Panc1 (cell line): ENCODE measurements at regions not wholly inside any gene's neighbourhood (a gene's known extent, or its start where the extent isn't known, plus 50 kb on each side); places are given as distances from the start of the nearest gene placed in this dataset.

Experiments used
- POLR2AphosphoS5 ChIP-seq: IDR thresholded peaks from 2 replicates; pipeline ENCODE4 v1.6.1; 2012; ENCODE audit warnings: mild to moderate bottlenecking, low read depth, low read length, moderate library complexity
- REST ChIP-seq, 2 experiments: IDR thresholded peaks; 2 replicates each; pipeline ENCODE4 v1.6.1; 2011 to 2012; ENCODE audit warnings: low read depth in 2 of 2, control low read depth in 1 of 2, low read length in 1 of 2, mild to moderate bottlenecking in 1 of 2, moderate library complexity in 1 of 2; ENCODE audit not compliant: insufficient read depth in 1 of 2
- TF ChIP-seq, protein P1 (sequence below): fragments of 450-650 bp; IDR thresholded peaks from 2 replicates; pipeline ENCODE4 v1.5.1; 2017; ENCODE audit warnings: mild to moderate bottlenecking

DNA sequence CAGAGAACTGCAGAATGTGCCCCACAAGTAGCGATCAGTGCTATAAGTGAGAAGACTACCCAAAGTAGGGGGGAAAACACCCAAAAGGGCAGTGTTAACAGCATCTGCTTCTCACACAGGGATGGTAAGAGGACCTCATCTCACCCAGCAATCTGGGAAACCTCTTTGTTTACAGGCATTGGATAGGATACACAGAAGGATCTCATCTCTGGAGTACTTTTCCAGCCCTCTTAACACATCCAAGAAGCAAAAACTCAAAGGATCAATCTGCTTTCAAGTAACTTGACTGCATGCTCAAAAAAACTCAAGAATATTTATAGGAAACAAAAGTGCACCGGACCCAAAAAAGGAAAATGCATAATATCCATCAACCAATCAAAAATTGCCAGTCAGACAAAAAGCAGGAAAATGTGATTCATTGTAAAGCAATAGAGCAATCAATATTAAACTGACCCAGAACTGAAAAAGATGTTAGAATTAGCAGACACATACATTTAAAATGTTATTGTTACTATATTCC is 311.0 kb upstream of the CXADR start:
- TF ChIP-seq, protein P1, sequence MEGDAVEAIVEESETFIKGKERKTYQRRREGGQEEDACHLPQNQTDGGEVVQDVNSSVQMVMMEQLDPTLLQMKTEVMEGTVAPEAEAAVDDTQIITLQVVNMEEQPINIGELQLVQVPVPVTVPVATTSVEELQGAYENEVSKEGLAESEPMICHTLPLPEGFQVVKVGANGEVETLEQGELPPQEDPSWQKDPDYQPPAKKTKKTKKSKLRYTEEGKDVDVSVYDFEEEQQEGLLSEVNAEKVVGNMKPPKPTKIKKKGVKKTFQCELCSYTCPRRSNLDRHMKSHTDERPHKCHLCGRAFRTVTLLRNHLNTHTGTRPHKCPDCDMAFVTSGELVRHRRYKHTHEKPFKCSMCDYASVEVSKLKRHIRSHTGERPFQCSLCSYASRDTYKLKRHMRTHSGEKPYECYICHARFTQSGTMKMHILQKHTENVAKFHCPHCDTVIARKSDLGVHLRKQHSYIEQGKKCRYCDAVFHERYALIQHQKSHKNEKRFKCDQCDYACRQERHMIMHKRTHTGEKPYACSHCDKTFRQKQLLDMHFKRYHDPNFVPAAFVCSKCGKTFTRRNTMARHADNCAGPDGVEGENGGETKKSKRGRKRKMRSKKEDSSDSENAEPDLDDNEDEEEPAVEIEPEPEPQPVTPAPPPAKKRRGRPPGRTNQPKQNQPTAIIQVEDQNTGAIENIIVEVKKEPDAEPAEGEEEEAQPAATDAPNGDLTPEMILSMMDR: no peak
- TF ChIP-seq REST (IDR thresholded peaks at IDR 0.05; ENCODE audit: insufficient read depth in 1 of 2, low read depth in 2 of 2, low read length in 1 of 2) (no peak), POLR2AphosphoS5 (no peak)
